AG04450 (cell line): ENCODE measurements at regions not wholly inside any gene's neighbourhood (a gene's known extent, or its start where the extent isn't known, plus 50 kb on each side); places are given as distances from the start of the nearest gene placed in this dataset.

ENCODE experiments used
- CTCF ChIA-PET: fragments of 300-600, 350-600 bp; formaldehyde crosslinking; extraction: SDS; loops from one replicate; lab custom pipeline; 2022; ENCODE audit warnings: antibody characterized with exemption, inconsistent platforms; lab: Charles Lee
- POLR2A ChIA-PET: fragments of 350-600 bp; formaldehyde crosslinking; extraction: SDS; loops from one replicate; lab custom pipeline; 2021; ENCODE audit warnings: antibody characterized with exemption, inconsistent platforms; lab: Yijun Ruan, JAX
- DNase-seq: peaks from one replicate; pipeline ENCODE4 v3.0.0-alpha.2; 2011; ENCODE audit warnings: low read depth, low spot score
- H3K27ac ChIP-seq: one replicate; pipeline ENCODE4 v1.5.1; 2012; ENCODE audit warnings: low read depth, low read length, control low read depth
- H3K27me3 ChIP-seq: one replicate; pipeline ENCODE4 v1.6.0; 2012; ENCODE audit warnings: low read length; ENCODE audit not compliant: control insufficient read depth, insufficient read depth
- H3K4me3 ChIP-seq: 2 replicates; pipeline ENCODE4 v1.5.1; 2011; ENCODE audit warnings: mild to moderate bottlenecking, low read depth, low read length, control low read depth
- H3K9me3 ChIP-seq: 2 replicates; pipeline ENCODE4 v1.5.1; 2012; ENCODE audit warnings: low read length; ENCODE audit not compliant: control insufficient read depth, insufficient read depth
- TF ChIP-seq, protein P1 (sequence below): IDR thresholded peaks from 2 replicates; pipeline ENCODE4 v1.5.1; 2011; ENCODE audit warnings: low read depth, low read length, control low read depth, inconsistent platforms

DNA sequence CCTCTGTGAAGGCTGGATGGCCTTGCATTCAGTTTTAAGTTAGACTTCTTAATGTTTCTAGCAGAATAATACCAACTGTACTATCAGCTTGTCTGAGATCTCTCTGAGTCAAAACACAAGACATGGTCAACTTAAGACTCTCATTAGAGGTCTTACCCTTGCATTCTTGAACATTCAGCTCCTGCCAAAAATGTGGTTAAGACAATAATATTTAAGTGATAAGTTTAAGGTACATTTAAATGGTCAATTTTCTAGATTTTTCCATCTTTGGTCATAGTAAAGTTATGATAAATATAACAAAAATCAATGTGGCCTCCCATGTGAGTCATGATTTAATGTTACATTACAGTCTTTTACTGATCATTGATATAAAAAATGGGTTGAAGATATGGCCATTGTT lies 75.0 kb downstream of the NR2F1 start:
- ChIA-PET POLR2A (no interaction called here), CTCF (interaction anchor here (1.9 kb wide), 1 partner anchor 37 kb away, joined by 3 read pairs; no protein-coding TSS in a partner anchor)
- H3K27me3 ChIP-seq, result no peaks in the 10 kb centered on the region
- H3K9me3 ChIP-seq, result no peaks in the 10 kb centered on the region
- H3K4me3 ChIP-seq, result no peak overlapping the region
- H3K27ac ChIP-seq, result no peak overlapping the region
- TF ChIP-seq, protein P1, sequence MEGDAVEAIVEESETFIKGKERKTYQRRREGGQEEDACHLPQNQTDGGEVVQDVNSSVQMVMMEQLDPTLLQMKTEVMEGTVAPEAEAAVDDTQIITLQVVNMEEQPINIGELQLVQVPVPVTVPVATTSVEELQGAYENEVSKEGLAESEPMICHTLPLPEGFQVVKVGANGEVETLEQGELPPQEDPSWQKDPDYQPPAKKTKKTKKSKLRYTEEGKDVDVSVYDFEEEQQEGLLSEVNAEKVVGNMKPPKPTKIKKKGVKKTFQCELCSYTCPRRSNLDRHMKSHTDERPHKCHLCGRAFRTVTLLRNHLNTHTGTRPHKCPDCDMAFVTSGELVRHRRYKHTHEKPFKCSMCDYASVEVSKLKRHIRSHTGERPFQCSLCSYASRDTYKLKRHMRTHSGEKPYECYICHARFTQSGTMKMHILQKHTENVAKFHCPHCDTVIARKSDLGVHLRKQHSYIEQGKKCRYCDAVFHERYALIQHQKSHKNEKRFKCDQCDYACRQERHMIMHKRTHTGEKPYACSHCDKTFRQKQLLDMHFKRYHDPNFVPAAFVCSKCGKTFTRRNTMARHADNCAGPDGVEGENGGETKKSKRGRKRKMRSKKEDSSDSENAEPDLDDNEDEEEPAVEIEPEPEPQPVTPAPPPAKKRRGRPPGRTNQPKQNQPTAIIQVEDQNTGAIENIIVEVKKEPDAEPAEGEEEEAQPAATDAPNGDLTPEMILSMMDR, result no peak
- no peak for DNase-seq

DNA sequence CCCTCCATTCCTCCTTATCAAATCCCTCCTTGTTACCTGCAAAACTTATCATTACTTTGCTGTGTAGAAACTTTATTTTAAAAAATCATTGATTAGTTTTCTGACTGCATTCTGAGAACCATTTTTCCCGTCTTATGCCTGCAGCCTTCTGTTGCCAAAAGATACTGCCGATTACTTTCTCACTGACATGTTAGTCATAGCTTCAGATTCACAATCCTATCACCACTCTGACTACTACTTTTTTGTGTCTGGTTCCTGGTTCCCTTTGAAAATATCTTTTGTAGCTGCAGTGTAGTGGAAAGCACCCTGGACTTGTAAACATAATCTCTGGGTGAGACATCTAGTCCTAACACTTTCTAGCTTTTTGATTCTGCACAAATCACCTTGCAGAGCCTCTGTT lies 71.7 kb downstream of the NR2F1 start:
- ChIA-PET POLR2A (no interaction called here), CTCF (no interaction called here)
- no peak for DNase-seq
- Histone ChIP-seq H3K9me3 (0 out of 2 replicates have a peak, but pooled peaks cover 3% of the 10 kb centered on the region), H3K27me3 (no peaks in the 10 kb centered on the region), H3K4me3 (no peak overlapping the region), H3K27ac (no peak overlapping the region)
- TF ChIP-seq, protein P1, result no peak

DNA sequence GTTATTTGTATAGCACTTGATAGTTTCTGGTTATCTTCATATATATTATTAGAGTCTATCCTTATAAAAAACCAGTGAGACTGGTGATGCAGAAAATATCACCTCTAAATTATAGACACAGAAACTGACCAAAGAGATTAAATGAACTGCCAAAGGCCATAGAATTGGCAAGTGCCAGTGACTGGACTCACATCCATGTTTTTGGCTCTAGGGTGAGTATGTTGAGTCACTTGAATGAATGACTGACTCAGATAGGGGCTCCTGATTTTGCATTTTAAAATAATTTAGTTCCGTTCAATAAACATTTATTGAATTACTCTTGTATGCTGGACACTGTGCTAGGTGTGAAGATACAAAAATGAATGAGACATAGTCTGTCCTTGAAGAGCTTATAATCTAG lies 70.7 kb downstream of the NR2F1 start:
- POLR2A ChIA-PET, result no interaction called here
- no peak for DNase-seq
- CTCF ChIA-PET, result no interaction called here
- Histone ChIP-seq H3K27ac (no peak overlapping the region), H3K27me3 (no peaks in the 10 kb centered on the region), H3K9me3 (0 out of 2 replicates have a peak, but pooled peaks cover 3% of the 10 kb centered on the region), H3K4me3 (no peak overlapping the region)
- TF ChIP-seq, protein P1, result no peak

DNA sequence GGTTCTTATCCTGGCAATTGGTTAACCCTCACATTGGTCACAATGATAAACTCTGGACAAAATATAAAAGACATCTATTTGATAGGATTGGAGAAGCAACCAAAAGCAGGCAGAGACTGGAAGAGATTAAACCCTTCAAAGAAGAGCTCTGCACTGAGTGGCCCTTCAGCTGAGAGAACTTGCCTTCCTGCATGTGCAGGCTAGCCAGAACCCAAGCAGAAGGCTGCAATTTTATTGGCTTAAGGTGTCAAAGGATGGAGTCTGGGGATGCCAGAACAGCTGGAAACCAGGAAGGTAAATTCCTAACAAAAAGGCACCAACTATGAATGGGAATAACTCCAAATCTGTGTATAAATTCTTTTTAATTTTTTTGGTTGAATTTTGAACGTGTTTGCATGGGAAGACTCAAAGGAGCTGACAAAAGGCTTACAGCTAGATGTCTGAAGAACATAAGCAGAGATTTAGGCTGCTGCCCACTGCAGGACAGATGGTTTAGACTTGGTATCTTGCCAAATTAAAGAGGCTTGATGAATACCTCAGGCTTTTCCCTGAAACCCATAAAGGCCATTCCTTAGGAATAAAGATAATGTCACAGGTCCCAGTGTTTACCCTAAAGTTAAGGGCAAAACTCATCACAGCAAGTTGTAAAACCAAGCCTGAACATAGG lies 66.3 kb downstream of the NR2F1 start:
- CTCF ChIA-PET, result no interaction called here
- POLR2A ChIA-PET, result no interaction called here
- Histone ChIP-seq H3K4me3 (no peak overlapping the region), H3K27me3 (no peaks in the 10 kb centered on the region), H3K27ac (no peak overlapping the region), H3K9me3 (0 out of 2 replicates have a peak, but pooled peaks cover 3% of the 10 kb centered on the region)
- TF ChIP-seq, protein P1, result no peak
- DNase-seq, result no peak

DNA sequence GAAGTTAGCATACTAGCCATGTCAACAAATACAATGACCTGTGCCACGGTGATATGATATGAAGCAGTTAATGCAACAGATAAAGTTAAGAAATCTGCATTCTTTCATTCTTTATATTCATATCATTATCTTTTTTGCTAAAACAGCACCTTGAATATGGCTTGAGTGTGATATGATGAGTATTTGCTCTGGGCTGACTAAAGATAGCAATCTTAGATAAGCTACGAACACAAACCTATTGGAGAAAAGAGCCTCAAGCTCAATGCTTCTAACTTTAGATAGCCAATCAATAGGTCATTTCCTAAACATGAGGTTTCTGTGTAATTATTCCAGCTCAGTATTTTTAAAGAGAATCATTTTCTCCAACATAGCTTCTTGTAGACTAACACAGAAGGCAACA lies 61.7 kb downstream of the NR2F1 start:
- no peaks in the 10 kb centered on the region for H3K27me3 ChIP-seq
- POLR2A ChIA-PET, result no interaction called here
- no peak overlapping the region for H3K4me3 ChIP-seq
- DNase-seq, result no peak
- H3K27ac ChIP-seq, result no peak overlapping the region
- TF ChIP-seq, protein P1, result no peak
- H3K9me3 ChIP-seq, result no peaks in the 10 kb centered on the region
- CTCF ChIA-PET, result no interaction called here
